Lung (tissue), 11 donors: ENCODE measurements at regions not wholly inside any gene's neighbourhood (a gene's known extent, or its start where the extent isn't known, plus 50 kb on each side); places are given as distances from the start of the nearest gene placed in this dataset.

Source experiments
- ATAC-seq: fragments of 200-7000 bp; cut with Tn5 transposase; one replicate; pipeline ENCODE4 v1.9.1; 2020; ENCODE audit warnings: moderate number of reproducible peaks; ENCODE audit not compliant: insufficient read depth, low FRiP score
- DNase-seq, 3 donors: peaks; one replicate each; pipeline ENCODE4 v3.0.0-alpha.2; 2013 to 2017
- H3K27ac ChIP-seq, 2 donors: one replicate each; pipeline ENCODE4 v1.5.1; 2013; ENCODE audit warnings: mild to moderate bottlenecking in 2 of 2, moderate library complexity in 2 of 2, control low read depth in 1 of 2, inconsistent platforms in 1 of 2, low read depth in 1 of 2, low read length in 1 of 2
- H3K27me3 ChIP-seq, 3 donors: one replicate each; pipeline ENCODE4 v1.5.1; 2013; ENCODE audit warnings: low read length in 2 of 3; ENCODE audit not compliant: control insufficient read depth in 3 of 3, insufficient read depth in 3 of 3
- H3K36me3 ChIP-seq, 4 donors: one replicate each; pipeline ENCODE4 v1.5.1; 2013; ENCODE audit warnings: low read length in 4 of 4, mild to moderate bottlenecking in 1 of 4, moderate library complexity in 1 of 4; ENCODE audit not compliant: control insufficient read depth in 4 of 4, insufficient read depth in 4 of 4
- H3K4me1 ChIP-seq, 5 donors: one replicate each; pipeline ENCODE4 v1.5.1; 2013; ENCODE audit warnings: low read length in 5 of 5, mild to moderate bottlenecking in 2 of 5, moderate library complexity in 1 of 5; ENCODE audit not compliant: control insufficient read depth in 5 of 5, insufficient read depth in 5 of 5
- H3K4me3 ChIP-seq: one replicate; pipeline ENCODE4 v1.5.1; 2013; ENCODE audit warnings: mild to moderate bottlenecking, control low read depth, moderate library complexity
- H3K9ac ChIP-seq, 2 donors: one replicate each; pipeline ENCODE4 v1.5.1; 2013; ENCODE audit warnings: low read length in 2 of 2, control low read depth in 1 of 2; ENCODE audit not compliant: insufficient read depth in 1 of 2
- H3K9me3 ChIP-seq, 4 donors: one replicate each; pipeline ENCODE4 v1.5.1; 2013; ENCODE audit warnings: low read length in 3 of 4, mild to moderate bottlenecking in 1 of 4, moderate library complexity in 1 of 4; ENCODE audit not compliant: control insufficient read depth in 4 of 4, insufficient read depth in 3 of 4
- WGBS, 2 donors: extraction: QIAGEN DNeasy Blood & Tissue Kit; methylation state at CpG; one replicate each; pipeline ENCODE4 v1.1.7; 2013; 5-methylcytosine and 5-hydroxymethylcytosine counted together
- TF ChIP-seq, protein P1 (sequence below): IDR thresholded peaks from 2 replicates; pipeline ENCODE4 v1.5.1; 2012; ENCODE audit warnings: mild to moderate bottlenecking; ENCODE audit errors: control extremely low read depth, extremely low read depth
- donor health status: control.
- donor health status: control.
- donor health status: Bipolar disorder and iron deficiency.
- donor health status: healthy.
- donor health status: DM: yes; HTN: yes; CAD: no.

DNA sequence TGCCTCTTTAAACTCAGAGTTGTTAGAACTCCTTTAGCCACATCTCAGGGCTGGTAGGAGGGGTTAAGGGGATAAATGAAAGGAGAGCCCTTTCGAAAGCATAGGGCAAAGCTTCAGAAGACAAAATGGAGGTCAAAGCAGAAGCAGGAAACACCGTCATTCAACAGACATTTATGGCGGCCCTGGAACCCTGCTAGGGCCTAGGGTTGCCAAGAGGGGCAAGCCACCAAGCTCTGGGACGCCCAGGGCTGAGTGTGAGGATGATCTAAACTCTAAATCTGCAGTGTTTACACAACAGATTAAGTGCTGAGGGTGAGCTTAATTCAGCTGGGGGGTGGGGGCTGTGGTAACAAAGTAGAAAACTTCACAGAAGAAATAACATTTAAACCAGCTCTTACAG lies 79.0 kb upstream of the NFE2L3 start:
- H3K27ac ChIP-seq = no peak overlapping the region
- TF ChIP-seq, protein P1, sequence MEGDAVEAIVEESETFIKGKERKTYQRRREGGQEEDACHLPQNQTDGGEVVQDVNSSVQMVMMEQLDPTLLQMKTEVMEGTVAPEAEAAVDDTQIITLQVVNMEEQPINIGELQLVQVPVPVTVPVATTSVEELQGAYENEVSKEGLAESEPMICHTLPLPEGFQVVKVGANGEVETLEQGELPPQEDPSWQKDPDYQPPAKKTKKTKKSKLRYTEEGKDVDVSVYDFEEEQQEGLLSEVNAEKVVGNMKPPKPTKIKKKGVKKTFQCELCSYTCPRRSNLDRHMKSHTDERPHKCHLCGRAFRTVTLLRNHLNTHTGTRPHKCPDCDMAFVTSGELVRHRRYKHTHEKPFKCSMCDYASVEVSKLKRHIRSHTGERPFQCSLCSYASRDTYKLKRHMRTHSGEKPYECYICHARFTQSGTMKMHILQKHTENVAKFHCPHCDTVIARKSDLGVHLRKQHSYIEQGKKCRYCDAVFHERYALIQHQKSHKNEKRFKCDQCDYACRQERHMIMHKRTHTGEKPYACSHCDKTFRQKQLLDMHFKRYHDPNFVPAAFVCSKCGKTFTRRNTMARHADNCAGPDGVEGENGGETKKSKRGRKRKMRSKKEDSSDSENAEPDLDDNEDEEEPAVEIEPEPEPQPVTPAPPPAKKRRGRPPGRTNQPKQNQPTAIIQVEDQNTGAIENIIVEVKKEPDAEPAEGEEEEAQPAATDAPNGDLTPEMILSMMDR = no peak
- H3K4me3 ChIP-seq = no peak overlapping the region
- no peak overlapping the region for H3K9ac ChIP-seq
- no peaks in the 10 kb centered on the region for H3K36me3 ChIP-seq
- DNase-seq (no peak), ATAC-seq (no peak)
- WGBS, 2 donors = 71 to 79% methylated on average over 4 of the region's 4 CpGs
- H3K9me3 ChIP-seq = no peaks in the 10 kb centered on the region
- H3K4me1 ChIP-seq = peaks cover 0 to 13% (median 0%) of the 10 kb centered on the region in 5 donors
- H3K27me3 ChIP-seq = no peaks in the 10 kb centered on the region

- TF ChIP-seq, protein P1 = no peak
Measured at GRCh38 chr7:26074919-26075318, 77.1 kb upstream of the NFE2L3 start.

GRCh38 chr7:26076691-26077090 lies 75.3 kb upstream of the NFE2L3 start:
- Histone ChIP-seq H3K4me3 (no peak overlapping the region), H3K27me3 (peaks cover 0 to 6% (median 3%) of the 10 kb centered on the region in 3 donors), H3K36me3 (no peaks in the 10 kb centered on the region), H3K9me3 (no peaks in the 10 kb centered on the region), H3K4me1 (peaks cover 0 to 19% (median 2%) of the 10 kb centered on the region in 5 donors), H3K27ac (no peak overlapping the region), H3K9ac (no peak overlapping the region)
- ATAC-seq (no peak), DNase-seq (no peak)
- 77 to 83% methylated on average over 6 of the region's 6 CpGs for WGBS, 2 donors
- TF ChIP-seq, protein P1 = no peak

More at GRCh38 chr7:26074919-26075318, 77.1 kb upstream of the NFE2L3 start:
- ATAC-seq (no peak), DNase-seq (no peak)
- Histone ChIP-seq H3K9me3 (no peaks in the 10 kb centered on the region), H3K4me1 (peaks cover 0 to 21% (median 2%) of the 10 kb centered on the region in 5 donors), H3K36me3 (no peaks in the 10 kb centered on the region), H3K4me3 (no peak overlapping the region), H3K9ac (no peak overlapping the region), H3K27ac (no peak overlapping the region), H3K27me3 (peaks cover 0 to 3% (median 3%) of the 10 kb centered on the region in 3 donors)
- WGBS, 2 donors = 87% methylated on average over 4 of the region's 4 CpGs
